Calu3 (cell line): ENCODE measurements at regions not wholly inside any gene's neighbourhood (a gene's known extent, or its start where the extent isn't known, plus 50 kb on each side); places are given as distances from the start of the nearest gene placed in this dataset.

Source experiments
- BruUV-seq: library from RNA; stranded (reverse); fragments of 400-500 nt; replicated peaks from 2 replicates; lab custom pipeline; 2021; lab: Mats Ljungman, UMichigan
- CTCF ChIA-PET: fragments of 300-600 bp; sonication (Branson Sonifier 250); formaldehyde crosslinking; loops from one replicate; lab custom pipeline; 2022; ENCODE audit warnings: antibody characterized with exemption; lab: Charles Lee
- DNase-seq: peaks from one replicate; pipeline ENCODE4 v3.0.0; 2022
- H3K27ac Mint-ChIP-seq: one replicate; pipeline ENCODE4 v1.8.0; 2022; ENCODE audit warnings: mixed read lengths; ENCODE audit not compliant: unreplicated experiment
- H3K27me3 Mint-ChIP-seq: one replicate; pipeline ENCODE4 v1.8.0; 2022; ENCODE audit warnings: mixed read lengths; ENCODE audit not compliant: unreplicated experiment
- H3K36me3 Mint-ChIP-seq: one replicate; pipeline ENCODE4 v1.8.0; 2022; ENCODE audit warnings: mild to moderate bottlenecking, moderate library complexity, mixed read lengths; ENCODE audit not compliant: insufficient read depth, unreplicated experiment
- H3K4me1 Mint-ChIP-seq: one replicate; pipeline ENCODE4 v1.8.0; 2022; ENCODE audit warnings: mild to moderate bottlenecking, low read depth, mixed read lengths; ENCODE audit not compliant: unreplicated experiment
- H3K4me3 Mint-ChIP-seq: one replicate; pipeline ENCODE4 v1.8.0; 2022; ENCODE audit warnings: mild to moderate bottlenecking, low read depth, moderate library complexity, mixed read lengths; ENCODE audit not compliant: unreplicated experiment
- H3K9me3 Mint-ChIP-seq: one replicate; pipeline ENCODE4 v1.8.0; 2022; ENCODE audit warnings: low read depth, mixed read lengths; ENCODE audit not compliant: unreplicated experiment
- intact Hi-C: fragments of 100-400 bp; cut with micrococcal nuclease; formaldehyde crosslinking; loops from one replicate; pipeline ENCODE4 v1.10.0; 2022; ENCODE audit not compliant: unreplicated experiment
- TF ChIP-seq, protein P1 (sequence below): fragments of 200-600 bp; IDR thresholded peaks from one replicate; pipeline ENCODE4 v1.8.0; 2022; ENCODE audit warnings: antibody characterized with exemption; ENCODE audit not compliant: unreplicated experiment

DNA sequence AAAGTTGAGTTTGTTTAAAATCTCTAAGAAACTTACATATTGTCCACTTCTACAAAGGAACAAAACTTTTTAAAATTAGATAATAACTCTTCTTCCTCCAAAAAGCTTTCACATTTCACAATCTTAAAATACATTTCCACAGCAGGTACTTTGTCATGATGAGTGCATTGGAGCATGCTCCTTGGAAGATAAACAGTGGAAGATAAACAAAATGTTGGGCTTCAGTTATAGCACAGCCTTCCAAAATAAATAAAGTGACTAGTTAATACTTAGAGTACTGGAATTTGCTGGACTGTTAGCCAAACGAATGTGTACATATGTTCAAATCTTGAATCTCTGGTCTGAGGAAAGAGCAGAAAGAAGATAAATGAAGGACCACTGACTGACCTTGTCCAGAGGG, 54.9 kb upstream of the PDE5A start:
- no TSS peak for BruUV-seq
- intact Hi-C loops: loop anchor here (10.0 kb wide), 1 partner anchor 49 kb away; no protein-coding TSS in a partner anchor
- no peaks in the 10 kb centered on the region for H3K36me3 Mint-ChIP-seq
- no peak overlapping the region for H3K27ac Mint-ChIP-seq
- H3K4me1 Mint-ChIP-seq: peaks cover 17% of the 10 kb centered on the region
- H3K9me3 Mint-ChIP-seq: no peaks in the 10 kb centered on the region
- TF ChIP-seq, protein P1, sequence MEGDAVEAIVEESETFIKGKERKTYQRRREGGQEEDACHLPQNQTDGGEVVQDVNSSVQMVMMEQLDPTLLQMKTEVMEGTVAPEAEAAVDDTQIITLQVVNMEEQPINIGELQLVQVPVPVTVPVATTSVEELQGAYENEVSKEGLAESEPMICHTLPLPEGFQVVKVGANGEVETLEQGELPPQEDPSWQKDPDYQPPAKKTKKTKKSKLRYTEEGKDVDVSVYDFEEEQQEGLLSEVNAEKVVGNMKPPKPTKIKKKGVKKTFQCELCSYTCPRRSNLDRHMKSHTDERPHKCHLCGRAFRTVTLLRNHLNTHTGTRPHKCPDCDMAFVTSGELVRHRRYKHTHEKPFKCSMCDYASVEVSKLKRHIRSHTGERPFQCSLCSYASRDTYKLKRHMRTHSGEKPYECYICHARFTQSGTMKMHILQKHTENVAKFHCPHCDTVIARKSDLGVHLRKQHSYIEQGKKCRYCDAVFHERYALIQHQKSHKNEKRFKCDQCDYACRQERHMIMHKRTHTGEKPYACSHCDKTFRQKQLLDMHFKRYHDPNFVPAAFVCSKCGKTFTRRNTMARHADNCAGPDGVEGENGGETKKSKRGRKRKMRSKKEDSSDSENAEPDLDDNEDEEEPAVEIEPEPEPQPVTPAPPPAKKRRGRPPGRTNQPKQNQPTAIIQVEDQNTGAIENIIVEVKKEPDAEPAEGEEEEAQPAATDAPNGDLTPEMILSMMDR: no peak
- CTCF ChIA-PET: no interaction called here
- DNase-seq: no peak
- no peaks in the 10 kb centered on the region for H3K27me3 Mint-ChIP-seq
- H3K4me3 Mint-ChIP-seq: no peak overlapping the region

DNA sequence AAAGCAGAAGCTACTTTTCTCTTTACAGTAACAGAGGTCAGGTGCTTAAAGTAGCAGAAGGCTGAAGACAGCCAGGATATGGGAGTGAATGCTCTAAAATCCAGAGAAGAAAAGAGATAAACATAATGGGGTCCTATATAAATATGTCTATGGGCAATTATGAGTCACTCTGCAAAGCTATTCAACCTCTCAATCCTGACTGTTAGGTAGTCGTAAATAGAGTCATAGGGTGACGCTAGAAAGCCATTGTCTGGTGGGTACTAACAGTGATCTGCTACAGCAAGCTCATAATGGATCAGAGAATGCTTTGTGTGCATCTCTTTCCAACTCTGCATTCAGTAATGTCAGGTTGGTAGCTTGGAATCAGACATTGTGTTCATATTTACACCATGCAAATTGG, 53.5 kb upstream of the PDE5A start:
- H3K4me1 Mint-ChIP-seq: peaks cover 17% of the 10 kb centered on the region
- DNase-seq: no peak
- no peak overlapping the region for H3K4me3 Mint-ChIP-seq
- BruUV-seq: no TSS peak
- H3K27ac Mint-ChIP-seq: no peak overlapping the region
- TF ChIP-seq, protein P1: no peak
- H3K9me3 Mint-ChIP-seq: no peaks in the 10 kb centered on the region
- CTCF ChIA-PET: interaction anchor here (0.6 kb wide), 1 partner anchor 937 kb away, joined by 4 read pairs; no protein-coding TSS in a partner anchor
- no peaks in the 10 kb centered on the region for H3K36me3 Mint-ChIP-seq
- intact Hi-C loops: loop anchor here (10.0 kb wide), 1 partner anchor 47 kb away; no protein-coding TSS in a partner anchor
- H3K27me3 Mint-ChIP-seq: no peaks in the 10 kb centered on the region

DNA sequence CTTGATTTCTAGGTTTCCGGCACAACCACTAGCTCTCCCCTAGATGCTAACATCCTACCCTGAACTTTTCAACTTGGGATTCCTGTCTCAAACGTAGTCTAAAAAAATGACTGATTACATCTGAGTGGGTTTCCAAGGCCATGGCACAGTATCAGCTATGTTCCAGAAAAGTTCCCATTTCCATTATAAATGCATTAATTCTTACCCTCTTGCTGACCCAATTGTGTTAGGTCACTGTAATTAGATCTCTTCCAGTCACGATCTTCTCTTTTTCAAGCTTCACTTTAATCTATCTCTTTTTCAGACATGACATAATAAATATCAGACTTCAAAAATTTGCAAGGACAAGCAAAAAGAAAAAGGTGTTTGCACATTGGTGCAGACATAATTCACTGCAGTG, 50.6 kb upstream of the PDE5A start:
- H3K4me1 Mint-ChIP-seq: peaks cover 17% of the 10 kb centered on the region
- BruUV-seq: no TSS peak
- H3K9me3 Mint-ChIP-seq: no peaks in the 10 kb centered on the region
- intact Hi-C loops: no loop called here
- H3K27me3 Mint-ChIP-seq: no peaks in the 10 kb centered on the region
- CTCF ChIA-PET: interaction anchor here (0.8 kb wide), 1 partner anchor 22 kb away, joined by 3 read pairs; no protein-coding TSS in a partner anchor
- TF ChIP-seq, protein P1: no peak
- DNase-seq: no peak
- H3K27ac Mint-ChIP-seq: no peak overlapping the region
- H3K4me3 Mint-ChIP-seq: no peak overlapping the region
- no peaks in the 10 kb centered on the region for H3K36me3 Mint-ChIP-seq

DNA sequence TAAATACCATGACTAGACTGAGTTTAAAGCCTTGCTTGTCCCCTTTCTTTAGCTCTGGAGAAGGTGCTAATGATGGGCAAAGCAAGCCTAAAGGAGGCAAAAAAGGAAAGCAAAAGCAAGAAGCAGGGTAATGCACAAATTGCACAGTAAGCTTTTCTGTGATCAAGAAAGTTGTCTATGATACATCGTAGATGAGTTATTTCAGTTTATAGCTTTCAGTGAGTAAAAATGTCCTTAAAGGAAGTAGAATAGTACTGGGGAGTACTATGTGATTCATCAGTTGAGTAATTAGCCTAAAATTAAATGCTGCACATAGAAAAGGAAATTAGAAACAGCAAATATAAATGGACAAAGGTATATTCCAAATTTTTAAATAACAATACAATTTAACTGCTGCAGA, 50.2 kb upstream of the PDE5A start:
- Mint-ChIP-seq H3K4me1 (peaks cover 14% of the 10 kb centered on the region), H3K27ac (no peak overlapping the region), H3K4me3 (no peak overlapping the region), H3K27me3 (no peaks in the 10 kb centered on the region), H3K36me3 (no peaks in the 10 kb centered on the region), H3K9me3 (no peaks in the 10 kb centered on the region)
- CTCF ChIA-PET: interaction anchor here (0.8 kb wide), 1 partner anchor 22 kb away, joined by 3 read pairs; no protein-coding TSS in a partner anchor
- intact Hi-C loops: no loop called here
- TF ChIP-seq, protein P1: no peak
- no TSS peak for BruUV-seq
- DNase-seq: no peak
